HG02852 (cell line): ENCODE measurements at regions not wholly inside any gene's neighbourhood (a gene's known extent, or its start where the extent isn't known, plus 50 kb on each side); places are given as distances from the start of the nearest gene placed in this dataset.

Source experiments
- ATAC-seq: cut with Tn5 transposase; IDR thresholded peaks from one replicate; pipeline ENCODE4 v1.9.1; 2021; ENCODE audit warnings: mild to moderate bottlenecking, moderate library complexity; ENCODE audit not compliant: unreplicated experiment

DNA sequence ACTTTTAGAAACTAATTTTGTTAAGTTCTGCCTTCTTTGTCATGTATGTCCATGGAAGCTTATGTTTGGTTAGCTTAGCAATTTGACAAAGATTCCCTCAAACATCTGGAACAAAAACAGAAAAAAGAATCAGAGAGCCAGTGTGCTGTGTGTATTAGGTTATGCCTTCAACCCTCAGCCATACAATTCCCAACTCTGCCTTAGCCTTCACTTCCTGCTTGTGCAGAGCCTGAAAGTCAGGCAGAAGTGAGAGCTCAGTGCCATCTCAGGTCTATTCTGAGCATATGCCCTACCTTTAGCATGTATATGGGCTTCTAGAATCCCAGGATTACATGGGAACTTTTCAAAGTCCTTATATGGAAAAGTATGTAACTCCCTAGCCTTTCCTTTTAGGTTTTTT, 58.2 kb upstream of the STOX2 start:
- no peak for ATAC-seq

GRCh38 chr4:183848805-183849204, 56.3 kb upstream of the STOX2 start:
- no peak for ATAC-seq

GRCh38 chr4:183852910-183853547, 52.1 kb upstream of the STOX2 start:
- no peak for ATAC-seq

DNA sequence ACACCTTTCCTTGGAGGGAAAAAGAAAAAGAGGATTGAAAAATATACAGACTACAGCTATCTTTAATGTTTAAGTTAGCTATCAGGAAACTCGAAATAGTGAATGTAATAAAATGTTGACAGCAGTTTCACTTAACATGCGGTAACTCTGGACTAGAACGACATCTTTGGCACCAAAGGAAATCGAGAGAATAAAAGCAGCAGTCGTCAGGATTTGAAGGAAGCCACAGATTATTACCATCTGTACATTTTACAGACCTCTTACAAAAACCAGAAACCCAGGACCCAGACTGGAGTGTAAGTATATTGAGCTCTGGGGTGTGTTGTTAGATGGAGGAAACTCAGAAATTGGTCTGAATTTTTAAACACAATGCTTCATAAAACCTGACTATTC, 51.6 kb upstream of the STOX2 start:
- ATAC-seq: no peak
